H1 (cell line): ENCODE measurements at regions not wholly inside any gene's neighbourhood (a gene's known extent, or its start where the extent isn't known, plus 50 kb on each side); places are given as distances from the start of the nearest gene placed in this dataset.

ENCODE experiments used
- EZH2 ChIP-seq: fragments of 200-600 bp; sonication (generic); IDR thresholded peaks from 2 replicates; pipeline ENCODE4 v1.7.1; 2012; ENCODE audit warnings: low read depth, mild to moderate bottlenecking, moderate library complexity, low read length, inconsistent platforms; ENCODE audit not compliant: severe bottlenecking
- POLR2AphosphoS5 ChIP-seq: IDR thresholded peaks from 2 replicates; pipeline ENCODE4 v1.6.1; 2011; ENCODE audit warnings: low read depth, low read length
- SIX5 ChIP-seq: IDR thresholded peaks from 2 replicates; pipeline ENCODE4 v1.6.1; 2011; ENCODE audit warnings: mild to moderate bottlenecking, low read depth, low read length

GRCh38 chrX:39527025-39527424 lies 570.7 kb downstream of the BCOR start:
- TF ChIP-seq EZH2, result no peak
- no peak for TF ChIP-seq POLR2AphosphoS5
- TF ChIP-seq SIX5, result no peak
